Tibial nerve (tissue), 4 donors: ENCODE measurements at regions not wholly inside any gene's neighbourhood (a gene's known extent, or its start where the extent isn't known, plus 50 kb on each side); places are given as distances from the start of the nearest gene placed in this dataset.

Experiments
- CTCF ChIP-seq, 5 experiments: fragments of 200-600 bp in 3 of 5; fragments of 450-650 bp in 2 of 5; sonication (generic) in 3 of 5; IDR thresholded peaks; one replicate each; pipeline ENCODE4 v1.5.1; 2016 to 2019; ENCODE audit warnings: antibody characterized with exemption in 5 of 5, mild to moderate bottlenecking in 3 of 5, moderate library complexity in 2 of 5
- EP300 ChIP-seq, 2 donors: sonication (generic); formaldehyde crosslinking; IDR thresholded peaks; one replicate each; pipeline ENCODE4 v1.6.1; 2017; ENCODE audit warnings: antibody characterized with exemption in 2 of 2, mild to moderate bottlenecking in 1 of 2
- POLR2A ChIP-seq, 2 donors: fragments of 450-650 bp; IDR thresholded peaks; one replicate each; pipeline ENCODE4 v1.6.1; 2017; ENCODE audit warnings: antibody characterized with exemption in 2 of 2, mild to moderate bottlenecking in 2 of 2, moderate library complexity in 2 of 2

DNA sequence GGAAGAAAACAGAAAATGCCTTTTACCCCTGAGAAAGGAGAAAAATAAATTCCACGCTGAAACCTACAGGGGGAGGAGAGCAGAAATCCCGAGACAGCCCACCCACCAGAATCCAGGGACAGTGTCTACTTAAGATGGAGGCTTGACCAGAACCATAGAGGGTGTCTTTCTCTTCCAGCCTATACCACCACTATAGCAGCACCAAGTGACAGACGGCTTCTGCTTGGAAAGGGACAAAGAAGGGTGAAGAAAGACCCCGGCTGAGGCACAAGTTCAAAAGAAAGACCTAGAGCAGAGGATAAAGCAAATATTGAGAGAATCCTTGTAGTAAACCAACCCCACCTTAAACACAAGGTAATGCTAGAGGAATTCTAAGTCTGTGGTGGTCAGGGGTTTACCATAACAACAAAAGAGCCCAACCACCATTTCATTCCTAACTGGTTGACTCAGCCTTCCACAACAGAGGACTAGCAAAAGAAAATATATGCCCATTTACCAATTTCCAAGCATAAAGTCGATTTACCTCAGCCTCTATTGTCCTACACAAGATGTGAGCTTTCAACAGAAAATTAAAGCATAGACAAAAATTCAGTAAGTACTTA is 105.3 kb upstream of the FOXG1 start:
- no peak for TF ChIP-seq POLR2A (IDR thresholded peaks at IDR 0.05)
- no peak for TF ChIP-seq CTCF (IDR thresholded peaks at IDR 0.05)
- no peak for TF ChIP-seq EP300 (IDR thresholded peaks at IDR 0.05)
